Activated CD8-positive, alpha-beta memory T cell treated with anti-CD3 and anti-CD28 coated beads for 48 hours (primary cell): ENCODE measurements at regions not wholly inside any gene's neighbourhood (a gene's known extent, or its start where the extent isn't known, plus 50 kb on each side); places are given as distances from the start of the nearest gene placed in this dataset.
"Not testable (repeated sequence)": the region's sequence is repeated elsewhere in the genome, so short reads cannot be mapped to it uniquely, and the experiment has no call there.

ENCODE experiments used
- DNase-seq, 3 experiments: peaks; one replicate each; pipeline ENCODE4 v3.0.0-alpha.2; 2020; ENCODE audit warnings: low read depth in 2 of 3, low spot score in 2 of 3

- DNase-seq: no peak
Measured at GRCh38 chr16:9614389-9614788, 522.9 kb downstream of the HAPSTR1 start.

- no peak for DNase-seq
Measured at GRCh38 chr16:9622268-9622667, 530.8 kb downstream of the HAPSTR1 start.

- no peak for DNase-seq
Measured at GRCh38 chr16:9625122-9625521, 533.7 kb downstream of the HAPSTR1 start.

GRCh38 chr16:9627427-9627826, 536.0 kb downstream of the HAPSTR1 start:
- DNase-seq: no peak

GRCh38 chr16:9630119-9630518, 538.7 kb downstream of the HAPSTR1 start:
- DNase-seq: no peak

GRCh38 chr16:9630985-9631384, 539.5 kb downstream of the HAPSTR1 start:
- DNase-seq: no peak

GRCh38 chr16:9633844-9634243, 542.4 kb downstream of the HAPSTR1 start:
- DNase-seq: no peak

- DNase-seq: not testable (repeated sequence)
Measured at GRCh38 chr16:9635150-9635720, 543.8 kb downstream of the HAPSTR1 start.

- no peak for DNase-seq
Measured at GRCh38 chr16:9644258-9644657, 538.0 kb downstream of the GRIN2A start.

- no peak for DNase-seq
Measured at GRCh38 chr16:9645911-9646310, 536.3 kb downstream of the GRIN2A start.

- DNase-seq: no peak
Measured at GRCh38 chr16:9647981-9648701, 534.1 kb downstream of the GRIN2A start.

- DNase-seq: no peak
Measured at GRCh38 chr16:9650284-9650683, 531.9 kb downstream of the GRIN2A start.

GRCh38 chr16:9655051-9655450, 527.2 kb downstream of the GRIN2A start:
- no peak for DNase-seq

GRCh38 chr16:9657641-9658040, 524.6 kb downstream of the GRIN2A start:
- no peak for DNase-seq

GRCh38 chr16:9658164-9658563, 524.1 kb downstream of the GRIN2A start:
- DNase-seq: no peak

- DNase-seq: no peak
Measured at GRCh38 chr16:9658586-9658985, 523.6 kb downstream of the GRIN2A start.

- DNase-seq: no peak
Measured at GRCh38 chr16:9660898-9661297, 521.3 kb downstream of the GRIN2A start.

- DNase-seq: no peak
Measured at GRCh38 chr16:9661336-9662017, 520.8 kb downstream of the GRIN2A start.

GRCh38 chr16:9663588-9663987, 518.6 kb downstream of the GRIN2A start:
- DNase-seq: no peak

- DNase-seq: no peak
Measured at GRCh38 chr16:9665851-9666271, 516.4 kb downstream of the GRIN2A start.

GRCh38 chr16:9666834-9667480, 515.3 kb downstream of the GRIN2A start:
- no peak for DNase-seq

GRCh38 chr16:9670033-9670432, 512.2 kb downstream of the GRIN2A start:
- DNase-seq: no peak
